ENCODE measurements at regions not wholly inside any gene's neighbourhood (a gene's known extent, or its start where the extent isn't known, plus 50 kb on each side); places are given as distances from the start of the nearest gene placed in this dataset.

- BruUV-seq (replicated peaks): no TSS peak
- DNase-seq (ENCODE audit: low read depth, low spot score): no peak
- ChIA-PET SMC1A (ENCODE audit: uncharacterized antibody, unreplicated experiment) (no interaction called here), RAD21 (ENCODE audit: unreplicated experiment) (no interaction called here), CTCF (interaction anchor here (0.6 kb wide), 1 partner anchor 431 kb away, joined by 3 read pairs; no protein-coding TSS in a partner anchor), POLR2A (no interaction called here)
- ATAC-seq: no peak
- Histone ChIP-seq H3K27me3 (replicated peaks in 1 of 2; ENCODE audit: control insufficient read depth in 2 of 2, insufficient read depth in 2 of 2, low read length in 1 of 2) (peaks cover 0 to 2% of the 10 kb centered on the region in 2 experiments; a peak in 1 of 4 replicates), H3K4me2 (ENCODE audit: control insufficient read depth, insufficient read depth) (no peak overlapping the region), H3K36me3 (ENCODE audit: control insufficient read depth in 2 of 2, insufficient read depth in 2 of 2, low read length in 1 of 2) (no peaks in the 10 kb centered on the region), H3K4me3 (no peak overlapping the region), H3K4me1 (ENCODE audit: control insufficient read depth, insufficient read depth, low read length) (no peaks in the 10 kb centered on the region), H2AFZ (ENCODE audit: control insufficient read depth, low read depth, low read length) (no peak overlapping the region), H3K9me3 (replicated peaks; ENCODE audit: control insufficient read depth, insufficient read depth, low read length) (peaks cover 2% of the 10 kb centered on the region; the same call in 1 of the 3 replicates), H3K27ac (ENCODE audit: control insufficient read depth, insufficient read depth) (no peak overlapping the region), H4K20me1 (ENCODE audit: control insufficient read depth, insufficient read depth) (no peaks in the 10 kb centered on the region; the same call in 1 of the 2 replicates), H3K9ac (ENCODE audit: control insufficient read depth, insufficient read depth, low read length) (no peak overlapping the region), H3K79me2 (ENCODE audit: control insufficient read depth, insufficient read depth, low read length) (no peaks in the 10 kb centered on the region)
- in situ Hi-C loops (cut with MboI) (no loop called here), intact Hi-C loops (cut with micrococcal nuclease; ENCODE audit: unreplicated experiment) (no loop called here)
- WGBS (ENCODE audit: insufficient coverage, insufficient replicate concordance, low lambda C conversion rate, missing lambda C conversion rate): 37% methylated on average over 6 of the region's 6 CpGs
- no peak for FAIRE-seq
- TF ChIP-seq IRF3 (IDR thresholded peaks at IDR 0.05) (no peak), HCFC1 (IDR thresholded peaks at IDR 0.05; ENCODE audit: low read length) (no peak), WRNIP1 (IDR thresholded peaks at IDR 0.05; ENCODE audit: borderline replicate concordance, low read depth, low read length) (no peak), ZSCAN29 (IDR thresholded peaks at IDR 0.05) (no peak), MTA3 (IDR thresholded peaks at IDR 0.05; ENCODE audit: borderline replicate concordance, low read length) (no peak), SUZ12 (IDR thresholded peaks at IDR 0.05; ENCODE audit: unreplicated experiment) (no peak), RAD21 (IDR thresholded peaks at IDR 0.05; ENCODE audit: insufficient read depth, low read depth, low read length) (no peak), TAF1 (IDR thresholded peaks at IDR 0.05; ENCODE audit: borderline replicate concordance, low read depth, low read length) (no peak), ZZZ3 (IDR thresholded peaks at IDR 0.05; ENCODE audit: control insufficient read depth, insufficient read length, low read depth) (no peak), CBX3 (IDR thresholded peaks at IDR 0.05; ENCODE audit: borderline replicate concordance, low read depth) (no peak), USF1 (IDR thresholded peaks at IDR 0.05; ENCODE audit: borderline replicate concordance, extremely low read length, insufficient read depth, low read depth, low read length) (no peak), MEF2A (IDR thresholded peaks at IDR 0.05; ENCODE audit: insufficient read depth, low read depth, low read length) (no peak), RB1 (IDR thresholded peaks at IDR 0.05; ENCODE audit: borderline replicate concordance) (no peak), SUPT20H (IDR thresholded peaks at IDR 0.05; ENCODE audit: borderline replicate concordance, control insufficient read depth, low read depth, low read length) (no peak), POLR2A (IDR thresholded peaks at IDR 0.05; ENCODE audit: low read depth, low read length) (no peak), NR2C1 (IDR thresholded peaks at IDR 0.05) (no peak), ZNF687 (IDR thresholded peaks at IDR 0.05) (no peak)
Measured at GRCh38 chr10:124162136-124162535, 68.7 kb upstream of the CHST15 start.

All from GM12878 (cell line).